Cardiac muscle cell (in vitro differentiated cells and primary cell): ENCODE measurements at regions not wholly inside any gene's neighbourhood (a gene's known extent, or its start where the extent isn't known, plus 50 kb on each side); places are given as distances from the start of the nearest gene placed in this dataset.

Experiments
- DNase-seq, 2 donors: peaks; one replicate each; pipeline versions ENCODE4 v3.0.0 to v3.0.0-alpha.2; 2010 to 2017; ENCODE audit warnings: low read depth in 1 of 2, low spot score in 1 of 2
- H3K27ac ChIP-seq: fragments of 200-600 bp; sonication (generic); 2 replicates; pipeline ENCODE4 v1.5.1; 2016
- H3K27me3 ChIP-seq: fragments of 200-600 bp; sonication (generic); 2 replicates; pipeline ENCODE4 v1.6.0; 2016; ENCODE audit warnings: control low read depth
- H3K36me3 ChIP-seq: fragments of 200-600 bp; sonication (generic); 2 replicates; pipeline ENCODE4 v1.5.1; 2016; ENCODE audit warnings: control low read depth
- H3K4me1 ChIP-seq: fragments of 200-600 bp; sonication (generic); 2 replicates; pipeline ENCODE4 v1.8.1; 2017; ENCODE audit warnings: low read depth, mild to moderate bottlenecking, mixed run types
- H3K4me3 ChIP-seq: fragments of 200-600 bp; sonication (generic); 2 replicates; pipeline ENCODE4 v1.5.1; 2016; ENCODE audit warnings: mild to moderate bottlenecking
- H3K9me3 ChIP-seq: fragments of 200-600 bp; sonication (generic); 2 replicates; pipeline ENCODE4 v1.5.1; 2017; ENCODE audit warnings: low read depth, mild to moderate bottlenecking, control low read depth
- TF ChIP-seq, protein P1 (sequence below): IDR thresholded peaks from 2 replicates; pipeline ENCODE4 v1.5.1; 2012; ENCODE audit warnings: low read depth, mild to moderate bottlenecking, low read length

- H3K9me3 ChIP-seq: no peaks in the 10 kb centered on the region
- H3K27ac ChIP-seq: no peak overlapping the region
- H3K27me3 ChIP-seq: no peaks in the 10 kb centered on the region
- H3K36me3 ChIP-seq: no peaks in the 10 kb centered on the region
- no peak for DNase-seq
- TF ChIP-seq, protein P1, sequence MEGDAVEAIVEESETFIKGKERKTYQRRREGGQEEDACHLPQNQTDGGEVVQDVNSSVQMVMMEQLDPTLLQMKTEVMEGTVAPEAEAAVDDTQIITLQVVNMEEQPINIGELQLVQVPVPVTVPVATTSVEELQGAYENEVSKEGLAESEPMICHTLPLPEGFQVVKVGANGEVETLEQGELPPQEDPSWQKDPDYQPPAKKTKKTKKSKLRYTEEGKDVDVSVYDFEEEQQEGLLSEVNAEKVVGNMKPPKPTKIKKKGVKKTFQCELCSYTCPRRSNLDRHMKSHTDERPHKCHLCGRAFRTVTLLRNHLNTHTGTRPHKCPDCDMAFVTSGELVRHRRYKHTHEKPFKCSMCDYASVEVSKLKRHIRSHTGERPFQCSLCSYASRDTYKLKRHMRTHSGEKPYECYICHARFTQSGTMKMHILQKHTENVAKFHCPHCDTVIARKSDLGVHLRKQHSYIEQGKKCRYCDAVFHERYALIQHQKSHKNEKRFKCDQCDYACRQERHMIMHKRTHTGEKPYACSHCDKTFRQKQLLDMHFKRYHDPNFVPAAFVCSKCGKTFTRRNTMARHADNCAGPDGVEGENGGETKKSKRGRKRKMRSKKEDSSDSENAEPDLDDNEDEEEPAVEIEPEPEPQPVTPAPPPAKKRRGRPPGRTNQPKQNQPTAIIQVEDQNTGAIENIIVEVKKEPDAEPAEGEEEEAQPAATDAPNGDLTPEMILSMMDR: no peak
- H3K4me3 ChIP-seq: no peak overlapping the region
- no peaks in the 10 kb centered on the region for H3K4me1 ChIP-seq
Measured at GRCh38 chr1:170789063-170789462, 125.1 kb downstream of the PRRX1 start.

- H3K9me3 ChIP-seq: no peaks in the 10 kb centered on the region
- H3K27me3 ChIP-seq: no peaks in the 10 kb centered on the region
- H3K4me1 ChIP-seq: no peaks in the 10 kb centered on the region
- H3K27ac ChIP-seq: no peak overlapping the region
- DNase-seq: no peak
- TF ChIP-seq, protein P1: no peak
- no peaks in the 10 kb centered on the region for H3K36me3 ChIP-seq
- no peak overlapping the region for H3K4me3 ChIP-seq
Measured at GRCh38 chr1:170790175-170790574, 126.2 kb downstream of the PRRX1 start.

- no peaks in the 10 kb centered on the region for H3K36me3 ChIP-seq
- no peaks in the 10 kb centered on the region for H3K9me3 ChIP-seq
- H3K27me3 ChIP-seq: no peaks in the 10 kb centered on the region
- no peaks in the 10 kb centered on the region for H3K4me1 ChIP-seq
- no peak overlapping the region for H3K27ac ChIP-seq
- DNase-seq: no peak
- TF ChIP-seq, protein P1: no peak
- no peak overlapping the region for H3K4me3 ChIP-seq
Measured at GRCh38 chr1:170790651-170791071, 126.7 kb downstream of the PRRX1 start.

- DNase-seq: no peak
- TF ChIP-seq, protein P1: no peak
- H3K9me3 ChIP-seq: no peaks in the 10 kb centered on the region
Measured at GRCh38 chr1:170791941-170792340, 128.0 kb downstream of the PRRX1 start.

DNA sequence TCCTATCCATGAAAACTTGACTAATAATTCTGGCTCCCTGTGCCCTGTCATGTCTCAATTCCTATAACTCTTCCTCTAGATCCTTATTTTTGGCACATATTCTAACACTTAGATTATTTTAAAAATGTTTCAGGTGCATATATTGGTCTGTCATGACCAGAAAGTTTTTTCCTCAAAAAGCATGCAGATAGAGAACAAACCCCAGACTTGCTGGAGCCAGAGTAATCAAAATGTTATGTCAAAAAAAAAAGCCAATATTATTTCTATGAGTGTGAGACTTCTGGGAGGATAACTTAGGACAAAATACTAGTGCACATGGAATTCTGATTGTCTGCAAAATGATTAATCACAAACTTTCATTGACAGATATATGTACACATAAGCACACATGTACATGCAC is 135.1 kb upstream of the MROH9 start:
- Histone ChIP-seq H3K9me3 (no peaks in the 10 kb centered on the region), H3K36me3 (no peaks in the 10 kb centered on the region), H3K4me1 (no peaks in the 10 kb centered on the region), H3K27ac (no peak overlapping the region), H3K4me3 (no peak overlapping the region), H3K27me3 (no peaks in the 10 kb centered on the region)
- TF ChIP-seq, protein P1: no peak
- no peak for DNase-seq

More at GRCh38 chr1:170791941-170792340, 128.0 kb downstream of the PRRX1 start:
- Histone ChIP-seq H3K27me3 (no peaks in the 10 kb centered on the region), H3K4me3 (no peak overlapping the region), H3K27ac (no peak overlapping the region), H3K4me1 (no peaks in the 10 kb centered on the region), H3K36me3 (no peaks in the 10 kb centered on the region)

DNA sequence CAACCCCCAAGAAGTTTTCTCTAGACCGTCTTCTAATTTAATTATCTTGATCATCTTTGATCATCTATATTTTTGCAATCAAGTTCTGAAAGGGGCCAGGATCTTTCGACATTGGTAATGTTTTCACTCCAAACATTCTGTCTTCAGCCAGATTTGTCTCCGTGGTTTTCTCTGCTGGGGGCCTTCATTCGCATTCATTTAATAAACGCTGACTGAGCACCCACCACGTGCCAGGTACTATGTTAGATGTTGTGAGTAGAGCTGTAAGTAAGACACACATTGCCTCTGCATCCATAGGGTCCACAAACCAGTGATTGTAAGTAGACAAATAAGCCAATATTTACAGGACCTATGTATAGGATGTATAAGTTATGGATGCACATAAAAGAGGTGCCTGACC is 134.5 kb upstream of the MROH9 start:
- Histone ChIP-seq H3K4me3 (no peak overlapping the region), H3K9me3 (no peaks in the 10 kb centered on the region), H3K27me3 (no peaks in the 10 kb centered on the region), H3K4me1 (no peaks in the 10 kb centered on the region), H3K36me3 (no peaks in the 10 kb centered on the region), H3K27ac (no peak overlapping the region)
- DNase-seq: no peak
- TF ChIP-seq, protein P1: no peak
